ENCODE measurements at regions not wholly inside any gene's neighbourhood (a gene's known extent, or its start where the extent isn't known, plus 50 kb on each side); places are given as distances from the start of the nearest gene placed in this dataset.

GRCh38 chrX:51954592-51954991 is 61.2 kb downstream of the MAGED1 start:
- H3K4me3 ChIP-seq (ENCODE audit: low read depth, low read length), result no peak overlapping the region
- no peak for TF ChIP-seq CTCF (IDR thresholded peaks at IDR 0.05; ENCODE audit: insufficient read depth, low read depth, low read length, missing control alignments)

DNA sequence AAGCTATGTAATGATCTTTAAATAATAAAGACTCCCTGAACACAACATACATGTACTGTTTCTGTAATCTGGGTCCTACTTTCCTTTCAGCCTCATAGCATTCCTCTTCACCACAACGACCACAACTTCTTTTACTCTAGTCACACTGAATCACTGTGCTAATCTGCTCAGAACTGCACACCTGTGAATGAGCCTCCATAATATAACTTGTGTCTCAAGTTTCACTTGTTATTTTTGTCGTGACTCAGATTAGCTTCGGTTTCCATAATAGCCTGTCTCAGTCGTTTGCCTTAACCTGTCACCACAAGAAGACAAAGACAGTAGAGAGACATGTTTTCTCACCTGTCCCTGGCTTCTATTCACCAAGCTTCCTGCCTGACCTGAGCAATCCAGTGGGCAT is 61.8 kb downstream of the MAGED1 start:
- H3K4me3 ChIP-seq (ENCODE audit: low read depth, low read length), result no peak overlapping the region
- TF ChIP-seq CTCF (IDR thresholded peaks at IDR 0.05; ENCODE audit: insufficient read depth, low read depth, low read length, missing control alignments), result no peak
- DNase-seq (ENCODE audit: low read depth), result peak; percentile 80

More at GRCh38 chrX:51954592-51954991, 61.2 kb downstream of the MAGED1 start:
- no peak for DNase-seq (ENCODE audit: low read depth)

DNA sequence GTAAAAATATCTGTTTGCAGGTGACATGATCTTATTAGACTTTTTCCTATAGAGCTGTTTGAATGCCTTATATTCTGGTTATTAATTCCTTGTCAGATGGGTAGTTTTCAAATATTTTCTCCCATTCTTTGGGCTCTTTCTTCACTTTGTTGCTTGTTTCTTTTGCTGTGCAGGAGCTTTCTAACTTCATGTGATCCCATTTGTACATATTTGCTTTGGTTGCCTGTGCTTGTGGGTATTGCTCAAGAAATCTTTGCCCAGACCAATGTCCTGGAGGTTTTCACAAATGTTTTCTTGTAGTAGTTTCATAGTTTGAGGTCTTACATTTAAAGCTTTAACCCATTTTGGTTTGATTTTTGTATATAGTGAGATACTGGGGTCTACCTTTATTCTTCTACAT is 63.0 kb downstream of the MAGED1 start:
- TF ChIP-seq CTCF (IDR thresholded peaks at IDR 0.05; ENCODE audit: insufficient read depth, low read depth, low read length, missing control alignments), result no peak
- DNase-seq (ENCODE audit: low read depth), result no peak
- H3K4me3 ChIP-seq (ENCODE audit: low read depth, low read length), result no peak overlapping the region

GRCh38 chrX:51975360-51975759 is 81.9 kb downstream of the MAGED1 start:
- TF ChIP-seq CTCF (IDR thresholded peaks at IDR 0.05; ENCODE audit: insufficient read depth, low read depth, low read length, missing control alignments), result no peak
- no peak for DNase-seq (ENCODE audit: low read depth)
- H3K4me3 ChIP-seq (ENCODE audit: low read depth, low read length), result no peak overlapping the region

- TF ChIP-seq CTCF (IDR thresholded peaks at IDR 0.05; ENCODE audit: insufficient read depth, low read depth, low read length, missing control alignments), result no peak
- no peak for DNase-seq (ENCODE audit: low read depth)
- no peak overlapping the region for H3K4me3 ChIP-seq (ENCODE audit: low read depth, low read length)
Observed at GRCh38 chrX:51975811-51976210, 82.4 kb downstream of the MAGED1 start.

- no peak for TF ChIP-seq CTCF (IDR thresholded peaks at IDR 0.05; ENCODE audit: insufficient read depth, low read depth, low read length, missing control alignments)
- H3K4me3 ChIP-seq (ENCODE audit: low read depth, low read length), result no peak overlapping the region
- no peak for DNase-seq (ENCODE audit: low read depth)
Observed at GRCh38 chrX:51976503-51976902, 83.1 kb downstream of the MAGED1 start.

Data from GM12865 (cell line).